OCI-LY3 (cell line): ENCODE measurements at regions not wholly inside any gene's neighbourhood (a gene's known extent, or its start where the extent isn't known, plus 50 kb on each side); places are given as distances from the start of the nearest gene placed in this dataset.

ENCODE experiments used
- CTCF ChIP-seq: fragments of 200-600, 300-600 bp; sonication (generic); IDR thresholded peaks from 2 replicates; pipeline ENCODE4 v1.5.1; 2014; ENCODE audit warnings: antibody characterized with exemption, low read length, low read depth
- EZH2phosphoT487 ChIP-seq: fragments of 200-600 bp; shearing (Covaris generic); IDR thresholded peaks from 2 replicates; pipeline ENCODE4 v1.6.1; 2018; ENCODE audit warnings: antibody characterized with exemption, mixed run types, low read depth

DNA sequence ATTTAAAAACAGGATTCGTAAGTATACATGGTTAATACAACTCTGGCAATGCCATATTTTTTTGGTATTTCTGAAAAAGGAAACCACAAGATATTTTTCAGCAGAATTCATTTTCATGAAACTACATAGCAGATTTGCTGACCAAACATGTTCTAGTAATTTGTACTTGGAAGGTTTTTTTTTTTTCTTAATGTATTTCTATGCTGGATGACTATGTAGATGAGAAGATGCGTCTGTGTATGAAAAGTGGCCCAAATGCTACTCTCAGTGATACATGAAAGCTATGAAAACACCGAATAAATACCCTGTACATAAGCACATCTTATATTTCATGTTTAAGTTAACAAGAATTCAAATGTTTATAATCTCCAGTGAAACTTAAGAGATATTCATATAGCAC lies 400.9 kb upstream of the CYLC2 start:
- TF ChIP-seq CTCF = no peak
- TF ChIP-seq EZH2phosphoT487 = no peak
